ENCODE measurements at regions not wholly inside any gene's neighbourhood (a gene's known extent, or its start where the extent isn't known, plus 50 kb on each side); places are given as distances from the start of the nearest gene placed in this dataset.
A peak's percentile ranks its signal among the peaks of the same experiment; 100 is the strongest.

GRCh38 chr16:85525420-85526184 lies 87.5 kb upstream of the GSE1 start:
- no peaks in the 10 kb centered on the region for H3K27me3 ChIP-seq (replicated peaks)
- TF ChIP-seq CTCF (IDR thresholded peaks at IDR 0.05; ENCODE audit: low read depth, low read length, missing control alignments) = no peak
- no peaks in the 10 kb centered on the region for H3K36me3 ChIP-seq (replicated peaks)
- no peak overlapping the region for H3K27ac ChIP-seq
- H3K4me3 ChIP-seq (ENCODE audit: low read depth, low read length) = no peak overlapping the region
- DNase-seq = no peak
- in situ Hi-C loops (cut with HindIII; ENCODE audit: low pct_ligation_motif_present, low sequenced_read_pairs) = no loop called here

GRCh38 chr16:85526185-85526974 lies 86.7 kb upstream of the GSE1 start:
- in situ Hi-C loops (cut with HindIII; ENCODE audit: low pct_ligation_motif_present, low sequenced_read_pairs) = no loop called here

GRCh38 chr16:85527042-85527766 lies 85.9 kb upstream of the GSE1 start:
- Histone ChIP-seq H3K4me3 (ENCODE audit: low read depth, low read length) (no peak overlapping the region), H3K27ac (no peak overlapping the region), H3K36me3 (replicated peaks) (no peaks in the 10 kb centered on the region), H3K27me3 (replicated peaks) (no peaks in the 10 kb centered on the region)
- TF ChIP-seq CTCF (IDR thresholded peaks at IDR 0.05; ENCODE audit: low read depth, low read length, missing control alignments) = no peak
- in situ Hi-C loops (cut with HindIII; ENCODE audit: low pct_ligation_motif_present, low sequenced_read_pairs) = no loop called here
- no peak for DNase-seq

More at GRCh38 chr16:85526185-85526974, 86.7 kb upstream of the GSE1 start:
- DNase-seq = no peak
- no peaks in the 10 kb centered on the region for H3K36me3 ChIP-seq (replicated peaks)
- TF ChIP-seq CTCF (IDR thresholded peaks at IDR 0.05; ENCODE audit: low read depth, low read length, missing control alignments) = no peak
- H3K4me3 ChIP-seq (ENCODE audit: low read depth, low read length) = no peak overlapping the region
- H3K27ac ChIP-seq = no peak overlapping the region
- no peaks in the 10 kb centered on the region for H3K27me3 ChIP-seq (replicated peaks)

- in situ Hi-C loops (cut with HindIII; ENCODE audit: low pct_ligation_motif_present, low sequenced_read_pairs) = no loop called here
- no peak overlapping the region for H3K27ac ChIP-seq
- DNase-seq = no peak
- H3K4me3 ChIP-seq (ENCODE audit: low read depth, low read length) = no peak overlapping the region
- no peaks in the 10 kb centered on the region for H3K27me3 ChIP-seq (replicated peaks)
- TF ChIP-seq CTCF (IDR thresholded peaks at IDR 0.05; ENCODE audit: low read depth, low read length, missing control alignments) = no peak
- H3K36me3 ChIP-seq (replicated peaks) = no peaks in the 10 kb centered on the region
Measured at GRCh38 chr16:85527767-85528297, 85.3 kb upstream of the GSE1 start.

- peak; percentile 67 for TF ChIP-seq CTCF (IDR thresholded peaks at IDR 0.05; ENCODE audit: low read depth, low read length, missing control alignments)
- Histone ChIP-seq H3K36me3 (replicated peaks) (no peaks in the 10 kb centered on the region), H3K4me3 (ENCODE audit: low read depth, low read length) (no peak overlapping the region), H3K27me3 (replicated peaks) (no peaks in the 10 kb centered on the region), H3K27ac (no peak overlapping the region)
- in situ Hi-C loops (cut with HindIII; ENCODE audit: low pct_ligation_motif_present, low sequenced_read_pairs) = no loop called here
- DNase-seq = no peak
Measured at GRCh38 chr16:85528528-85529387, 84.4 kb upstream of the GSE1 start.
